ENCODE measurements at regions not wholly inside any gene's neighbourhood (a gene's known extent, or its start where the extent isn't known, plus 50 kb on each side); places are given as distances from the start of the nearest gene placed in this dataset.

- TF ChIP-seq, protein P1, sequence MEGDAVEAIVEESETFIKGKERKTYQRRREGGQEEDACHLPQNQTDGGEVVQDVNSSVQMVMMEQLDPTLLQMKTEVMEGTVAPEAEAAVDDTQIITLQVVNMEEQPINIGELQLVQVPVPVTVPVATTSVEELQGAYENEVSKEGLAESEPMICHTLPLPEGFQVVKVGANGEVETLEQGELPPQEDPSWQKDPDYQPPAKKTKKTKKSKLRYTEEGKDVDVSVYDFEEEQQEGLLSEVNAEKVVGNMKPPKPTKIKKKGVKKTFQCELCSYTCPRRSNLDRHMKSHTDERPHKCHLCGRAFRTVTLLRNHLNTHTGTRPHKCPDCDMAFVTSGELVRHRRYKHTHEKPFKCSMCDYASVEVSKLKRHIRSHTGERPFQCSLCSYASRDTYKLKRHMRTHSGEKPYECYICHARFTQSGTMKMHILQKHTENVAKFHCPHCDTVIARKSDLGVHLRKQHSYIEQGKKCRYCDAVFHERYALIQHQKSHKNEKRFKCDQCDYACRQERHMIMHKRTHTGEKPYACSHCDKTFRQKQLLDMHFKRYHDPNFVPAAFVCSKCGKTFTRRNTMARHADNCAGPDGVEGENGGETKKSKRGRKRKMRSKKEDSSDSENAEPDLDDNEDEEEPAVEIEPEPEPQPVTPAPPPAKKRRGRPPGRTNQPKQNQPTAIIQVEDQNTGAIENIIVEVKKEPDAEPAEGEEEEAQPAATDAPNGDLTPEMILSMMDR (IDR thresholded peaks at IDR 0.05): no peak
- no peak for TF ChIP-seq POLR2AphosphoS5 (IDR thresholded peaks at IDR 0.05)
- TF ChIP-seq POLR2A (IDR thresholded peaks at IDR 0.05): no peak
These were observed 121.2 kb downstream of the TXNL1 start for GRCh38 chr18:56517196-56517595.

All from prostate gland (tissue), 2 donors.